ENCODE measurements at regions not wholly inside any gene's neighbourhood (a gene's known extent, or its start where the extent isn't known, plus 50 kb on each side); places are given as distances from the start of the nearest gene placed in this dataset.
"Not testable (repeated sequence)": the region's sequence is repeated elsewhere in the genome, so short reads cannot be mapped to it uniquely, and the experiment has no call there.

DNA sequence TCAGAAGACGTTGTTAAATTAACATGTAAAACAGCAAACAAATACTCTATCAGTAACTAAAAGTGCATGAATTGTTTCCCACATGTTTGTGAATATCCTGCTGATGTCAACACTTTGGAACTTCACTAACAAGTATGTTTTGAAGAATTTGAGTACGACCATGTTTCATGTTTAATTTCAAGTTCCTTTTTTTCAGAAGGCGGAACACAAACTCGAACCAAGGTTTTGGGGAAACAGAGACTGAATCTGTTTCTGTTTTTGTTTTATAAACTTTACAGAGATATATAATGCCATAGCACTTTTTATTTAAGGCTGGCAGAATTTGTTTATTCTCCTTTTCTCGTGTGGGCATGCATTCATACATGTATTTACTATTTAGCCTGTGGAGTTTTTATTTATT, 509.3 kb upstream of the CITED2 start:
- no peak for DNase-seq (ENCODE audit: low spot score)

DNA sequence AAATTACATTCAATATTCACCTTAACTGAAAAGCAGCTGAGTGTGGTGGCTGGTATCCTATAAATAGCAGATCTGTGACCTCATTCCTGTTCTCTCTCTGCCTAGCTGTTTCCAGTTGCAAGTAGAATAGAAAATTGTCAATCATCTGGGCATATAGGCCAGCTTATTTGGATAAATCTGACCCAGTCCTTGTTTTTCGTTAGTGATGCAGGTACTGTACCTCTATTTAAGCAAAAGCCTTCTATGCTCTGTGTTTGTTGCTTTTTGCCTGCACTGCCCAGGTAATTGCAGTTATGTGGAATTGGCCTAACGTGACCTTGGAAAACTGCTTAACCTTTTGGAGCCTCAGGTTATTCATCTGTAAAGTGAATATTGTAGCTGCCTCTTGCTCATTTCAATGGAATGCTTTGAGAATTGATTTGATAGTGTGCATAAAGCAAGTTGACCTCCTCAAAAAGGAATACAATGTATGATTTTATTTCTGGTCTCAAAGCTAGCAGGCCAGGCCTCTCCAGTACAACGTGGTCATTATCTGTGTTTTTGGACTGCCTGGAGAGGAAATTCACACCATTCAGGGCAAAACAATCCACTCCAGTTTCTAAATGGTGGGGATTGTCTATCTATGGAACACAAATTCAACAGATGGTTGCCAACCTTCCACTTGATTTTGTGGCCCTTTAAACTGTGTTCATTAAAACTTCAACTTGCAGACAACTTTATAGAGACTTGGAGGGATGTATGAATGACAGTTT, 508.7 kb upstream of the CITED2 start:
- no peak for DNase-seq (ENCODE audit: low spot score)

DNA sequence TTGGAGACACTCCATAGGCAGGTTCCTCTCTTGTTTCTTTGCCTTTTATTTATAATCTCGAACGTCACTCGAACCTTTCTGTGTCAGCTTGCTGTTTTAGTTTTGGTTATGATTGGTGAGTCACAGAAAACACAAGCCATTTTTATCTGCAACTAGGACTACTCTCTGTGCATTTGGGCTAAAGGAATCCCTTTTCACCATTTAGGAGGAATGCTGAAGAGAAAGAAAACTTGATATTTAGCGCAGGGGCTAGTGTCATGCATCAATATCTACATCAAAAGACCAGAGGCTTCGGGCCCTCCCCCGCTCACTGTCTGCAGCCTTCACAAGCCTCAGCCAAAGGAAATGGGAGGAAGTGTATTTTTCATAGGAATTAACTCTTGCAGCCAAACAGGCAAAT, 507.8 kb upstream of the CITED2 start:
- DNase-seq (ENCODE audit: low spot score): peak; percentile 57

DNA sequence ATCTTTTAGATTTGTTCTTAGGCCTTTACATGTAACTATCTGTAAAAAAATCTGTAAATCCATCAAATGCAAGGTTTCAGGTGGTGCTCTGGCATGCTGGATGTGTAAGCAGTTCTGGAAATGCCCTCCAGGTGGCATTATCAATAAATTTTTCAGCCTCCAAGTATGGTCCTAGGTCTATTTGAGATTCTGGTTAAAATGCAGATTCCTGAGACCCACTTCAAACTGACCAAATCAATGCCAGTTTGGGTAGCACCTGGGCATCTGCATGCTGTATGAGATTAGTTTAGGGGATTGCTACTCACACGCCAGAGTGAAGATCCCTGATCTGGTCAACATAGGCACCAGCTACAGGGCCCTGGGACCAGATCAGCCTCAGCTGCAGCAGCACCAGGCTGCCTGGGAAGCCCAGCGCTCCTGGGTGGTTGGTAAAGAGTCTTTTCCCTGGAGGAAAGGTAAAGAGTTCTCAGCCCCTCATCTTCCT, 507.3 kb upstream of the CITED2 start:
- peak; percentile 40 for DNase-seq (ENCODE audit: low spot score)

DNA sequence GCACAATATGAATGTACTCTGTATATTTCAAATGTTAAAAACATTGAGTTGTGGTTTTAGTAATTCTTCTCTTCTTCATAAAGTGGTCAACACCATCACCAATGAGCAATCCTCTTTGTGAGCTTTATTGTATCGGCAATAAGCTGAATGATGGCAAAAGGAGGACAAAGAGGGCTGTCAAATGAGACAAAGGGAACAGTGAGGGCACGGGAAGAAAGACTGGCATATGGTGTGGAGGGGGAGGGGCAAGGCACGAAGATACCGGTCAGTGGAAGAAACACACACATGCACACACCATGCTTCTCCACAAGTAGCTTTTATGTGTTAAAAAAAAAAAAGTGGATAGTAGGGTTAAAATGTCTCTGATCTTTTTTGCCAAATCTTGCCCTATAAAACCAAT, 506.8 kb upstream of the CITED2 start:
- no peak for DNase-seq (ENCODE audit: low spot score)

DNA sequence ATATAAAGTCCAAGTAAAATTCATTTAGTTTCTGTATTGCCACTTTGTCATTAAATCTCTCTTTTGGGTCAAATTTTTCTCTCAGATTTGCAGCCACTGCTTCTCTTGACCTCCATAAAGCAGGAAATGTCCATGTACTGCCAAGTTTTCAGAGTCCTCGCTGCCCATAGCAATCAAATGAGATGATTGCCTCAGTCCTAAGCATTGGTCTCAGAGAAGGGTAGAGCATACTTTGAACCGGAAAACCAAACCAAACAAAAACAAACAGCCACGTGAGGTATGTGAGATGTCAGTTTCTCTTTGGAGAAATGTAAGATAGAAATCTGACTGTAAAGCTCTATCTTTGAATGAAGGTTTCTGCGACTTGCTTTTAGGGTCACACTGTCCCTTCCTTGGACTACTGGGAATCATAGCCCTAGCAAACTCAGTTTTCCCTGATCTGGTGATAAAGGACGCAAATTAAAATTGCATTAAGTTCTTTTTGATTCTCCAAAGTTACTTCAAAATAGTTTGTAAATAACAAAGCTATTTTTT, 505.4 kb upstream of the CITED2 start:
- no peak for DNase-seq (ENCODE audit: low spot score)

DNA sequence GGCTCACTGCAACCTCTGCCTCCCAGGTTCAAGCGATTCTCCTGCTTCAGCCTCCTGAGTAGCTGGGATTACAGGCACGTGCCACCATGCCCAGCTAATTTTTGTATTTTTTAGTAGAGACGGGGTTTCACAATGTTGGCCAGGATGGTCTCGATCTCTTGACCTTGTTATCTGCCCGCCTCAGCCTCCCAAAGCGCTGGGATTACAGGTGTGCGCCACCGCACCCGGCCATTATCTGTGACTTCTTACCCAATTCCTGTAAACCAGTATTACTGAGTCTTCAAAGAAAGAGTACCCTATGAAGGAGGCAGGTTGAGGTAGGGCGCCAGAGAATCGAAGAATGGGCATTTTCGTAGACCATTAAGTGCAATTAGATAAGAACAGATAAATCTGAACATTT, 504.8 kb upstream of the CITED2 start:
- not testable (repeated sequence) for DNase-seq (ENCODE audit: low spot score)

DNA sequence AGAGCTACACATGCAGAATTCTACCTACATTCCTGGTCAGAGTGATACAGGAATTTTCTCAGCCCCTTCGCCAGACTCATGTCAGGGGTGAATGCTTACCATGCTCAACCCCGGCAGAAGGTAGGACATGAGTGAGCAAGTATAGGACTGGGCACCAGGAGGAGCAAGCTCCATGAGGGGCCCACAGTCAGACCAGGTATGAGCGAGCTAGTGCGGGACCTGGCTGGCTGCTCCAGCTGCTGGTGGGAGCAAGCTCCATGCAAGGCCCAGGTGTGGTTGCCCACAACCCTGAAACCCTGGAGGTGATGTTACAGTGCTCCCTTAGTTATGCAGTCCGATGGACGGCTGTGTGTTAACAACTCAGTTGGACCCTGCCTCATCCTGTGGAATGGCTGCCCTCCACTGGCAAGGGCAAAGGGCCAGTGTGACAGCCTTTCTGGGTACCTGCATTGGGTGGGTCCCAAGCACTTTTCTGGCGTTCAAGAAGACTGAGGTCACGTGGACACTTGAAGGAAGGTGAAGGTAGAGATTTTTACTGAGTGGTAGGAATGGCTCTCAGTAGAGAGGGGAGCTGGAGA, 503.5 kb upstream of the CITED2 start:
- no peak for DNase-seq (ENCODE audit: low spot score)

DNA sequence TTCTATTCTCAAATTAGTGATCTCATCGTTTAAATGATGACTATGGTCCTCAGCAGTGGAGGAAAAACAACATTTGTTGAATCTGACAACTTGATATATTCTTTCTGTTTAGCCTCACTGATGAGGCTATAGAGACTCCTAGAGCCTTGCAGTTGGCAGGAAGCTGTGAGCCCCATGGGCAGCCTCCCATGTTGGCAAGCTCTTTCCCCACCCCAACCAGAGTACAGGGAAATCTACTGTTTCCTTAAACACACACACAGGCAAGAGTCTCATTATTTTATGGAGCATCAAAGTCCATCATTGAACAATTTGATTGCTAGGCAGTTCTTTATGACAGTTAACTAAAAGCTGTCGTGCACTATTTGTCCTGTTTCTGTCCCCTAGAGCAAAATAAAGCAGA, 498.2 kb upstream of the CITED2 start:
- no peak for DNase-seq (ENCODE audit: low spot score)

DNA sequence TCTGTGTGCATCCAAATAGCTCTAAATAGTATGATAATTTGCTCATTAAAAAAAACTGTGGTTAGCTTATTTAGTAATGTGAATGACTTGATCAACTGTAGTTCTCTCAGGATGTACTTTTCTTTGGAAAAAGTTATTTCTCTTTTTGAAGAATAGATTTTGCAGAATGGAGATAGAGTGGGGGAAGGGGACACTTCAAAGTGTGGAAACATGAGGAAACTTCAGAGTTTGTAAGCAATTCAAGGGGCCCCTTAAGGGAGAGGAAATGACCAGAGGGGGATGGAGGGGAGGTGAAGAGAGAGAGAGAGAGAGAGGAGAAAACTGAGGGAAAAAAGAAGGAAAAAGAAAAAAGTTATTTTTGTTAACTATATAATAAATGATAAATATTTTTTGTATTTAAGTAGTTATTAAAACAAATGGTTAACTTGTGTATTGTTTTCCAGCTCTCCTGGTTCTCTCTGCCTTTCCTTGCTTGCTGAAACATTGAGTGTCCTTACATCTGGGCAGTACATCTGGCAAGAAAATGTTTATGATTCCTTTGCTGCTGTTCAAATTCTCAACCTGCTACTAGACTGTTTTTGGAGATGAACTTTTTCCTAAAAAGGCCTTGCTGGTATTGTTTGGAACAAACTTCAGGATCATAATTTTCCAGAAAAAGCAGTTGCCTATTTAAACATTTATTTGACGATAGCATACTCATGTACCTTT, 497.5 kb upstream of the CITED2 start:
- DNase-seq (ENCODE audit: low spot score): no peak

DNA sequence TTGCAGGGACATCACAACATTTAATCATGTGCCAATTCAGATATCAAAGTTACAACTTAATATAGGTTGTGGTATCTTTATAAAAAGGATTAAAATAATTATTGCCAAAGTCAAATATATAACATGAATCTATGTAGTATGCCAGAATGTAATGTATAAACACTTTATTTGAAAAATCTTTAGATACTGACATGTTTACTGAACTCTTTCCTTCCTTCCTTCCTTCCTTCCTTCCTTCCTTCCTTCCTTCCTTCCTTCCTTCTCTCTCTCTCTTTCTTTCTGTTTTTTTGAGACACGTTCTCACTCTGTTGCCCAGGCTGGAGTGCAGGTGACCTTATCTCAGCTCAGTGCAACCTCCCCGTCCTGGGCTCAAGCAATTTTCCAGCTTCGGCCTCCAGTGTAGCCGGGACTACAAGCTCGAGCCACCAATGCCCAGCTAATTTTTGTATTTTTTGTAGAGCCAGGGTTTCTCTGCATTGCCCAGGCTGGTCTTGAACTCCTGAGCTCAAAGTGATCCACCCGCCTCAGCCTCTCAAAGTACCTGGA, 496.8 kb upstream of the CITED2 start:
- DNase-seq (ENCODE audit: low spot score): no peak

DNA sequence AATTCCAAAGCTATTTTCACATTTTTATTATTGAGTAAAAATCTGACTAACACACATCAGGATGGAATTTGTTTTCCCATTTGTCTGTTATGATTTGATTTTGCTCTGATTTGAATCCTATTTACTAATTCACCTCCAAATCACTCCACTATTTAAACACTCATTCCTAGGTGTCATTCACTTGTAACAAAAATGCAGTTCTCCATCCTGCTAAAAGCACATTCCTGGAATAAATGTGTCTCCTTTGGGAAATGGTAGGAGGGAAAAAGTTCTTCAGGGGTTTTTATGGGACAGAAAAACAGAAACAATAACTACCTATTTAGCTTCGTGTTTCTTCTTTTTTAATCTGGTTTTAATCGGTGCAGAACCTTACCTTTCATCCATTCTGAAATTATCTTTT, 494.1 kb upstream of the CITED2 start:
- no peak for DNase-seq (ENCODE audit: low spot score)

DNA sequence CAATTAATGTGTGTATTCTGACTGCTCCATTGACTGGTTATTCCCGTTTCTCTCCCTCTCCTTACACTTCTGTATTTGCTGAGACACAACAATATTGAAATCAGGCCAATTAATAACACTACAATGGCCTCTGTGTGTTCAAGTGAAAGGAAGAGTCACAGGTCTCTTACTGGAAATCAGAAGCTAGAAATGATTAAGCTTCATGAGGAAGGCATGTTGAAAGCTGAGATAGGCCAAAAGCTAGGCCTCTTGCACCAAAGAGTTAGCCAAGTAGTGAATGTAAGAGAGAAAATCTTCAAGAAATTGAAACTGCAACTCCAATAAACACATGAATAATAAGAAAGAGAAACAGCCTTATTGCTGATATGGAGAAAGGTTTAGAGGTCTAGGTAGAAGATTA, 489.5 kb upstream of the CITED2 start:
- DNase-seq (ENCODE audit: low spot score): no peak

DNA sequence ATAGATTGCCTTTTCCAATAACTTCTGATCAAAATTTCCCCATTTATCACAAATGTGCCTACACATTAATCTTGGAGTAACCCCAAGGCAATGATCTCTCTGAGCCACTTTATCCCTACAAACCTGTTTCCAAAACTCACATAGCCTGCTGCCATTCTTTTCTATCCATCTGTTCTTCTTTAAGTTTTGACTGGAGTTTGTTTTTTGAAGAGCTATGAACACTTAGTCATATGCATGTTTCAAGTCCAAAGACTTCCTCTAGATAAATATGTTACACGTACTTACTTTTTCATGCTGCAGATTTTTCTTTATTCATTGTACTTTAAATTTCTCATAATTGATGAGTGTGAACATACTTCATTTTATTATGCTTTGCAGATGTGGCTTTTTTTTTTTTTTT, 488.9 kb upstream of the CITED2 start:
- DNase-seq (ENCODE audit: low spot score): peak; percentile 78

DNA sequence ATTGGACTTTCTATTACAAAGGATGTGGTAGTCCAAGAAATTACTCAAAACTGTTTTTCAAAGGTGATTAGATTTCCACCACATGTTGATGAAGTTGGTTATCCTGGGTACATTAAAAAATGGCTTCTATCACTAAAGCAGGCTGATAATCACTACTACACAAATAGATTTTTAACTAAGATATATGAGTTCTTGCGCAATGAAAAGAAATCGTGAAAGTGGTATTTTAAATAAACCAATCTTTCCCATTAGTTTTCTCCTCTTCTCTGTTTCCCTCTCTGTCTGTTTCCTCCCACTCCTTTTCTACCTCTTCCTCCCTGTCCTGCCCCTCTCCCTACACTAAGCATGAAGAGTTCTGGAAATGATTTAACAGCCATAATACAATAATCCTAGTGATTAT, 487.9 kb upstream of the CITED2 start:
- no peak for DNase-seq (ENCODE audit: low spot score)

DNA sequence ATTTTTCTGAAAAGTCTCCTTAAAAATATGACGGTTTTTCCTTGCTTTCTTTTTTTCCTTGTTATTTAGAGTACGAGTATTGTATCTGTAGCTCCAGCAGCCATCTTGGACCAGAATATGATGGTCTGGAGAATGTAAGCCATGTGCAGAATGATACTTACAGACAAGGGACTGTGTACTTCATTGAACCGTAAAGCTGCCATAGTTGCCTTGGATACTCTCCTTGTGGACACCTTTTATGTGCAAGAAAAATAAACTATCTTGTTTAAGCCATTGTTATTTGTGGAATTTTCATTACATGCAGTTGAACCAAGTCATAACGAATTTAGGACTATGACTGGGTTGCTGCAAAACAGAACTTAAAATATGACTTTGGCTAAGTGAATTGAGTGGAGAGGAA, 485.8 kb upstream of the CITED2 start:
- no peak for DNase-seq (ENCODE audit: low spot score)

DNA sequence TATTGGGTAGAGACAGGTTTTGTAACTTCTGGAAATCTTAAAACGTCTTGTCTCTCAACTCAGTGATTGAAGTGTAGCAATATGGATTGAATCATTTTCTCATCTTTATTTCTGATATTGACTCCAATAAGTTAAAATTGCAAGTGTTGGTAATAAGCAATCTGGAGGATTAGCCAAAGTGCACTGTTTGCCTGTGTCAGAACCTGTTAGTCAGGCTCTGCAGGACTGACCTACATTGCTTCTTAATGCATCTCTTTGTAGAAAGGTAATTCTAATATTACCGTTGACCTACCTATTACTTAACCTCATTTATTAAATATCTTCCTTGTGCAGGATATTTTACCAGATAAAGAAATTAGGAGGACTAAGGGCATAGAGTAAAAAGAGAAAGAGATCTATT, 484.0 kb upstream of the CITED2 start:
- DNase-seq (ENCODE audit: low spot score): no peak

DNA sequence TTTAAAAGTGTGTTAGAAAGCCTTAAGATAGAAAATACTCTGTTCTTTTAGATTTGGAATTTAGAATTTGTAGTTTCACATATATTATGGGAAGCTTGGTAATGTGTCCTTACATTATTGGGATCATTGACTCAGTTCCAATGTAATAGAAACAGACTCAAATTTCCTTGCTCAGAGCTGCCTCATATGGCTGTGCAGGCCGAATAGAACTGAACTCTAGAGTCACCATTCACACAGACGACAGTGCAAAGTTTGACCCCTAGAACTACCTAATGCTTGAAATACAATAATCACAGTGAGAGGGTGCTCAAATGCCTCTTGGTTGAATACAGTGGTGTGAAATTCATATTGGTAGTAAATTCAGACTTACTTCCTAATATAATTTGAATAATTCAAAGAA, 482.7 kb upstream of the CITED2 start:
- no peak for DNase-seq (ENCODE audit: low spot score)

DNA sequence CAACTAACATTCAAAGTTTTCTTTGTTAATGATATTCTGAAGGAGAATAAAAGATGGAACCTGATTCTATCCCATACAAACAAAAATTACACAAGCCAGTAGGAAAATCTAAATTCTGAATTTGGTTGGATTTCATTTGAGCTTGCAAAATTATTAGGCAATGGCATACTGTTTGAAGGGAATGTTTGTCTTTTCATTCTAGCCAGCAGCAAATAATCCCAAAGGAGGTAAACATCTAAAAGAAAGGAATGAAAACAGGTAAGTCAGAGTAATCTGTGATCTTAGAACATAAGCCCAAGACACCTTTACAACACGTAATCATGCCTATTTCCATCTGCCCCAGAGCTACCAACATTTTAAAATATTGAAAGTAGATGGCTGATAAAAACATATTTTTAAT, 482.1 kb upstream of the CITED2 start:
- DNase-seq (ENCODE audit: low spot score): no peak

DNA sequence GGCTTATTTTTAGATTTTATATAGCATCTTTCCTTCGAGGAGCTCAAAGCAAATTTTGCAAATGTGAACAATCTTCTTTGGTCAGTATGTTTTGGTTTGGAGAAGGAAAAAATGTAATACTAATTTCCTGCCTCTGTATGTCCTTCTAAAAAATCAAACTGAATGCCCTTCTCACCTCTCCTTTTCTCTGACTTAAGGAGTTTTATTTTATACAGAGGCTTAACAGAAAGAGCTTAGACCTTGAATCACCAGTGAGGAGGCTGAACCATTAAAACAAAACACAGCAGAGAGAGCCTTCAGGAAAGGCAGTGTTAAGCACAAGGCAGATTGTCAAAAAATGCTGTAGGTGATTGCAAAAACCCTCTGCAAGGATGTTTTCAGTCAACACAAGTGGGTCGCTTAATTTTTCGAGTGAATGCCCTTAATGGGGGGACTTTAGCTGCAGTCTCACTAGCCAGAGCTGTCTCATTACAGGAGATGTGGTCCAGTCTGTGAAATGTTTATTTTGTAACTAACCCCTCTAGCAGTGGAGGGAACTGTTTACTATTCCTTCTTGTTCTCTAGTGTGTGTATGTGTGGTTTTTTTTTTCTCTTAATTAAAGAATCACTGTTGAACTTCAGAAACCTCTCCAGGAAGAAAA, 481.3 kb upstream of the CITED2 start:
- peak; percentile 20 for DNase-seq (ENCODE audit: low spot score)

DNA sequence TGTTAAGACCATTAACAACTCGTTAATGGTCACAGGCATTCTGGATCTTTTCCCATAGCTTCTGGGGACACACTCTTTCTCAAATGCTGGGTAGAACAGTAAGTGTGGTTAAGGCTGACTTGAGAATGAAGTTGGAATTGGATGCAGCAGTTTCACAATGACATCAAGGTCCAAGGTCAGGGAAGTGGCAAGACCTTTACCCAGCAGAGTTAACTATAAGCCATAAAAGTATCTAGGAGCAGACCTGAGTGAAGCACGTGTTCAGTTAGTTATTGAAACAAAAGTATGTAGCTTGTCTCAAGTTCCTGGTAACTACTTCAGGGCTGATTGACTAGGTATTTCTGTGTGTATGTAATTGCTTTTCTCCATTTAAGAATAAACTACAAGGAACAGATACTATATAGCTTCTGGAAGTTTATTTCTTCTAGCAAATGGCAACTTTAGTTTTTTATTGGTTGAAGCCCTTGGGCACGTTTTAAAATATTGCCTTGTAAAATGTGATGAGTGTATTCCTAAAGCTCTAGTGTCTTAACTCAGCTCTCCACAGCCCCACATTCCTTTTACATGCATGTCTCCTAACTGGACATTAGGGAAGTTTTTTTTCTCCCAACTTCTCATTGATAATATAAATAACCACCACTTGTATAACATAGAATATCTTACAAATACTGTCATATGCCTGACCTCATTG, 479.0 kb upstream of the CITED2 start:
- DNase-seq (ENCODE audit: low spot score): no peak
